Gastrocnemius medialis (tissue), 4 donors: ENCODE measurements at regions not wholly inside any gene's neighbourhood (a gene's known extent, or its start where the extent isn't known, plus 50 kb on each side); places are given as distances from the start of the nearest gene placed in this dataset.

Experiments
- ATAC-seq, 2 donors: fragments of 150-250 bp; one replicate each; pipeline ENCODE4 v1.9.1; 2016
- DNase-seq, 2 donors: peaks; one replicate each; pipeline ENCODE4 v3.0.0-alpha.2; 2019
- H3K27ac ChIP-seq, 4 donors: fragments of 200-600 bp; sonication (generic); 1 replicate in 1 of 4; 2 replicates in 3 of 4; pipeline ENCODE4 v1.5.1; 2016 to 2018; ENCODE audit warnings: mild to moderate bottlenecking in 2 of 4, moderate library complexity in 1 of 4
- H3K27me3 ChIP-seq, 3 donors: fragments of 200-600 bp; sonication (generic) in 2 of 3; 1 replicate in 1 of 3; 2 replicates in 2 of 3; pipeline versions ENCODE4 v1.5.1 to v1.6.0; 2016 to 2019; ENCODE audit warnings: mild to moderate bottlenecking in 1 of 3, moderate library complexity in 1 of 3
- H3K36me3 ChIP-seq, 2 donors: fragments of 200-600 bp; sonication (generic) in 1 of 2; one replicate each; pipeline ENCODE4 v1.5.1; 2017 to 2018
- H3K4me1 ChIP-seq, 2 donors: fragments of 200-600 bp; sonication (generic) in 1 of 2; one replicate each; pipeline ENCODE4 v1.5.1; 2016 to 2017; ENCODE audit warnings: mild to moderate bottlenecking in 2 of 2
- H3K4me3 ChIP-seq, 4 donors: fragments of 200-600 bp; sonication (generic) in 3 of 4; 1 replicate in 1 of 4; 2 replicates in 3 of 4; pipeline ENCODE4 v1.5.1; 2016 to 2019; ENCODE audit warnings: mild to moderate bottlenecking in 2 of 4
- H3K9me3 ChIP-seq, 3 donors: fragments of 200-600 bp; sonication (generic) in 2 of 3; 1 replicate in 1 of 3; 2 replicates in 2 of 3; pipeline ENCODE4 v1.5.1; 2016 to 2019
- CTCF ChIP-seq, 5 experiments: fragments of 450-650 bp in 3 of 5; fragments of 200-600 bp in 2 of 5; sonication (generic) in 2 of 5; IDR thresholded peaks in 4 of 5; conservative IDR thresholded peaks in 1 of 5; 1 replicate in 4 of 5; 2 replicates in 1 of 5; pipeline ENCODE4 v1.5.1; 2016 to 2019; ENCODE audit warnings: antibody characterized with exemption in 5 of 5, mild to moderate bottlenecking in 3 of 5, moderate library complexity in 3 of 5
- POLR2A ChIP-seq, 2 donors: fragments of 450-650 bp; IDR thresholded peaks; one replicate each; pipeline ENCODE4 v1.6.1; 2017; ENCODE audit warnings: antibody characterized with exemption in 2 of 2, mild to moderate bottlenecking in 2 of 2, moderate library complexity in 2 of 2
- in situ Hi-C, 4 donors: fragments of 200-750 bp; cut with MboI; loops; one replicate each; pipeline versions ENCODE4 v1.15.0 to v1.8.0; 2017; ENCODE audit warnings: low sequenced_read_pairs in 4 of 4
- intact Hi-C: fragments of 100-400 bp; cut with DNase I; formaldehyde crosslinking; loops from one replicate; pipeline ENCODE4 v1.15.1; 2023; ENCODE audit warnings: low total_unique reads

GRCh38 chr3:34183611-34184340 lies 385.3 kb downstream of the PDCD6IP start:
- H3K4me1 ChIP-seq, result no peaks in the 10 kb centered on the region
- ATAC-seq (no peak), DNase-seq (no peak)
- H3K9me3 ChIP-seq, result no peaks in the 10 kb centered on the region
- no peak for TF ChIP-seq CTCF (IDR thresholded peaks at IDR 0.05 in 4 of 5, conservative IDR thresholded peaks at IDR 0.05 in 1 of 5)
- no peak overlapping the region for H3K4me3 ChIP-seq
- H3K27me3 ChIP-seq, result no peaks in the 10 kb centered on the region
- intact Hi-C loops (no loop called here), in situ Hi-C loops (loop anchor here in 1 of 4 donors (10.0 kb wide), 1 partner anchor 61 kb away; no protein-coding TSS in a partner anchor)
- no peak overlapping the region for H3K27ac ChIP-seq
- H3K36me3 ChIP-seq, result no peaks in the 10 kb centered on the region

- no peaks in the 10 kb centered on the region for H3K4me1 ChIP-seq
- H3K4me3 ChIP-seq, result no peak overlapping the region
- ATAC-seq, result no peak
- DNase-seq, result no peak
- in situ Hi-C loops (loop anchor here in 1 of 4 donors (10.0 kb wide), 1 partner anchor 60 kb away; no protein-coding TSS in a partner anchor), intact Hi-C loops (no loop called here)
- TF ChIP-seq CTCF (IDR thresholded peaks at IDR 0.05 in 4 of 5, conservative IDR thresholded peaks at IDR 0.05 in 1 of 5) (no peak), POLR2A (IDR thresholded peaks at IDR 0.05) (no peak)
- no peak overlapping the region for H3K27ac ChIP-seq
- H3K27me3 ChIP-seq, result no peaks in the 10 kb centered on the region
- no peaks in the 10 kb centered on the region for H3K9me3 ChIP-seq
- H3K36me3 ChIP-seq, result no peaks in the 10 kb centered on the region
Observed at GRCh38 chr3:34185301-34185700, 386.9 kb downstream of the PDCD6IP start.

- DNase-seq (no peak), ATAC-seq (no peak)
Observed at GRCh38 chr3:34189133-34189532, 390.7 kb downstream of the PDCD6IP start.

GRCh38 chr3:34196914-34197313 lies 398.5 kb downstream of the PDCD6IP start:
- in situ Hi-C loops (no loop called here), intact Hi-C loops (no loop called here)
- H3K4me3 ChIP-seq, result no peak overlapping the region
- no peaks in the 10 kb centered on the region for H3K36me3 ChIP-seq
- H3K9me3 ChIP-seq, result no peaks in the 10 kb centered on the region
- no peak overlapping the region for H3K27ac ChIP-seq
- H3K27me3 ChIP-seq, result no peaks in the 10 kb centered on the region
- H3K4me1 ChIP-seq, result no peaks in the 10 kb centered on the region
- DNase-seq (no peak), ATAC-seq (no peak)
- TF ChIP-seq POLR2A (IDR thresholded peaks at IDR 0.05) (no peak), CTCF (IDR thresholded peaks at IDR 0.05 in 4 of 5, conservative IDR thresholded peaks at IDR 0.05 in 1 of 5) (no peak)

More at GRCh38 chr3:34189133-34189532, 390.7 kb downstream of the PDCD6IP start:
- no peaks in the 10 kb centered on the region for H3K9me3 ChIP-seq
- TF ChIP-seq POLR2A (IDR thresholded peaks at IDR 0.05), result no peak
- no peak for TF ChIP-seq CTCF (IDR thresholded peaks at IDR 0.05 in 4 of 5, conservative IDR thresholded peaks at IDR 0.05 in 1 of 5)
- H3K36me3 ChIP-seq, result no peaks in the 10 kb centered on the region
- H3K27ac ChIP-seq, result no peak overlapping the region
- no peaks in the 10 kb centered on the region for H3K4me1 ChIP-seq
- no peak overlapping the region for H3K4me3 ChIP-seq
- intact Hi-C loops (no loop called here), in situ Hi-C loops (loop anchor here in 1 of 4 donors (10.0 kb wide), 1 partner anchor 56 kb away; no protein-coding TSS in a partner anchor)
- no peaks in the 10 kb centered on the region for H3K27me3 ChIP-seq
